Natural killer cell (primary cell): ENCODE measurements at regions not wholly inside any gene's neighbourhood (a gene's known extent, or its start where the extent isn't known, plus 50 kb on each side); places are given as distances from the start of the nearest gene placed in this dataset.
"Not testable (repeated sequence)": the region's sequence is repeated elsewhere in the genome, so short reads cannot be mapped to it uniquely, and the experiment has no call there.

Experiments
- ATAC-seq, 3 donors: fragments of 150-1000 bp in 2 of 3; fragments of 200-7000 bp in 1 of 3; cut with Tn5 transposase; 1 replicate in 1 of 3; 2 replicates in 2 of 3; pipeline ENCODE4 v1.10.0; 2021; ENCODE audit warnings: mild to moderate bottlenecking in 2 of 3, moderate library complexity in 2 of 3
- DNase-seq, 2 donors: peaks; one replicate each; pipeline versions ENCODE4 v3.0.0 to v3.0.0-alpha.2; 2013 to 2021; ENCODE audit warnings: mixed read lengths in 1 of 2
- H3K27ac ChIP-seq: one replicate; pipeline ENCODE4 v1.5.1; 2013; ENCODE audit warnings: mild to moderate bottlenecking, low read length
- H3K27me3 ChIP-seq: one replicate; pipeline ENCODE4 v1.6.1; 2013; ENCODE audit warnings: low read length; ENCODE audit not compliant: control insufficient read depth, insufficient read depth
- H3K36me3 ChIP-seq: one replicate; pipeline ENCODE4 v1.6.1; 2013; ENCODE audit warnings: low read length; ENCODE audit not compliant: control insufficient read depth, insufficient read depth
- H3K4me1 ChIP-seq: one replicate; pipeline ENCODE4 v1.6.1; 2013; ENCODE audit warnings: low read length; ENCODE audit not compliant: control insufficient read depth, insufficient read depth
- H3K4me3 ChIP-seq: one replicate; pipeline ENCODE4 v1.5.1; 2013; ENCODE audit warnings: low read length
- H3K9me3 ChIP-seq: one replicate; pipeline ENCODE4 v1.6.1; 2013; ENCODE audit warnings: low read length; ENCODE audit not compliant: control insufficient read depth, insufficient read depth
- H3K27ac Mint-ChIP-seq, 2 donors: one replicate each; pipeline ENCODE4 v1.8.0; 2022; ENCODE audit warnings: mild to moderate bottlenecking in 2 of 2, mixed read lengths in 2 of 2, moderate library complexity in 1 of 2
- H3K27me3 Mint-ChIP-seq, 2 donors: one replicate each; pipeline ENCODE4 v1.8.0; 2022; ENCODE audit warnings: low read depth in 2 of 2, mixed read lengths in 2 of 2
- H3K36me3 Mint-ChIP-seq: one replicate; pipeline ENCODE4 v1.8.0; 2022; ENCODE audit warnings: mixed read lengths
- H3K4me1 Mint-ChIP-seq, 2 donors: one replicate each; pipeline ENCODE4 v1.8.0; 2022; ENCODE audit warnings: mixed read lengths in 2 of 2
- H3K4me3 Mint-ChIP-seq: one replicate; pipeline ENCODE4 v1.8.0; 2022; ENCODE audit warnings: mild to moderate bottlenecking, moderate library complexity, mixed read lengths
- H3K9me3 Mint-ChIP-seq, 2 donors: one replicate each; pipeline ENCODE4 v1.8.0; 2022; ENCODE audit warnings: mixed read lengths in 2 of 2
- WGBS: methylation state at CpG from one replicate; pipeline ENCODE4 v1.1.7; 2013; ENCODE audit warnings: missing lambda C conversion rate; ENCODE audit not compliant: insufficient coverage; 5-methylcytosine and 5-hydroxymethylcytosine counted together
- intact Hi-C: fragments of 100-400 bp; cut with micrococcal nuclease; formaldehyde crosslinking; loops from one replicate; pipeline ENCODE4 v1.14.2; 2022
- TF ChIP-seq, protein P1 (sequence below): fragments of 200-600 bp; IDR thresholded peaks from one replicate; pipeline ENCODE4 v1.8.0; 2022; ENCODE audit warnings: antibody characterized with exemption

DNA sequence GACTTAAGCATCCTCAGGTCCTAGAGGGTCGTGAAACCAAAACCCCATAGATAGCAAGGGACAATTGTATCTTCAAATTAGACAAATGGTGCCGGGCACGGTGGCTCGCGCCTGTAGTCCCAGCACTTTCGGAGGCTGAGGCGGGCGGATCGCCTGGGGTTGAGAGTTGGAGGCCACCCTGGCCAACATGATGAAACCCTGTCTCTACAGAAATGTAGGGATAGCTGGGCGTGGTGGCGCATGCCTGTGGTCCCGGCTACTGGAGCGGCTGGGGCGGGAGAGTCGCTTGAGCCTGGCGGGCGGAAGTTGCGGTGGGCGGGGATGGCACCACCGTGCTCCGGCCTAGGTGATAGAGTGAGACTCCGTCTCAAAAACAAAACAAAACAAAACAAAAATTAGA is 780.6 kb downstream of the BRINP3 start:
- Mint-ChIP-seq H3K9me3 (peaks cover 12 to 21% of the 10 kb centered on the region in 2 donors), H3K27ac (no peak overlapping the region), H3K27me3 (no peaks in the 10 kb centered on the region), H3K4me1 (no peaks in the 10 kb centered on the region), H3K36me3 (peaks cover 22% of the 10 kb centered on the region), H3K4me3 (no peak overlapping the region)
- TF ChIP-seq, protein P1, sequence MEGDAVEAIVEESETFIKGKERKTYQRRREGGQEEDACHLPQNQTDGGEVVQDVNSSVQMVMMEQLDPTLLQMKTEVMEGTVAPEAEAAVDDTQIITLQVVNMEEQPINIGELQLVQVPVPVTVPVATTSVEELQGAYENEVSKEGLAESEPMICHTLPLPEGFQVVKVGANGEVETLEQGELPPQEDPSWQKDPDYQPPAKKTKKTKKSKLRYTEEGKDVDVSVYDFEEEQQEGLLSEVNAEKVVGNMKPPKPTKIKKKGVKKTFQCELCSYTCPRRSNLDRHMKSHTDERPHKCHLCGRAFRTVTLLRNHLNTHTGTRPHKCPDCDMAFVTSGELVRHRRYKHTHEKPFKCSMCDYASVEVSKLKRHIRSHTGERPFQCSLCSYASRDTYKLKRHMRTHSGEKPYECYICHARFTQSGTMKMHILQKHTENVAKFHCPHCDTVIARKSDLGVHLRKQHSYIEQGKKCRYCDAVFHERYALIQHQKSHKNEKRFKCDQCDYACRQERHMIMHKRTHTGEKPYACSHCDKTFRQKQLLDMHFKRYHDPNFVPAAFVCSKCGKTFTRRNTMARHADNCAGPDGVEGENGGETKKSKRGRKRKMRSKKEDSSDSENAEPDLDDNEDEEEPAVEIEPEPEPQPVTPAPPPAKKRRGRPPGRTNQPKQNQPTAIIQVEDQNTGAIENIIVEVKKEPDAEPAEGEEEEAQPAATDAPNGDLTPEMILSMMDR: no peak
- Histone ChIP-seq H3K4me1 (no peaks in the 10 kb centered on the region), H3K4me3 (no peak overlapping the region), H3K9me3 (peaks cover 20% of the 10 kb centered on the region), H3K27me3 (no peaks in the 10 kb centered on the region), H3K27ac (no peak overlapping the region), H3K36me3 (no peaks in the 10 kb centered on the region)
- no peak for DNase-seq
- WGBS: 94% methylated on average over 22 of the region's 22 CpGs
- intact Hi-C loops: no loop called here
- no peak for ATAC-seq

DNA sequence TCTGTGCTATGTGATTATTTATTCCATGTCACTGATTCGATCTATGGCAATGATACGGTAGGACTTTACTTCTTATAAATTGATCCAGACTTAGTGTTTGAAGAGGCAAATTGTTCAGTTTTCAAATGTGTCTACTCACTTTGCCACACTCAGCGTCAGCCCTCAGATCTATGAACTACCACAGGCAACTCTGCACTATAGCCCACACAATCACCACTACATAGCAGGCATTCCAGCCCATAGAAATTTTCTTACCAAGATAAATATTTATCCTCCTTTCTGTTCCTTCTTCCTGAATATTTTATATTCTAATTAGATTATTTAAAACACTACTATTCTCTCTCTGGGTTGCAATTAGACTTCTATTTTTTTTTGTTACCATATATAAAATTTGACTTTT is 776.1 kb downstream of the BRINP3 start:
- WGBS: 93% methylated on average over 3 of the region's 3 CpGs
- no peak overlapping the region for H3K27ac ChIP-seq
- no peak overlapping the region for H3K4me3 ChIP-seq
- H3K27me3 ChIP-seq: no peaks in the 10 kb centered on the region
- ATAC-seq: no peak
- intact Hi-C loops: no loop called here
- H3K9me3 ChIP-seq: peaks cover 4% of the 10 kb centered on the region
- H3K27me3 Mint-ChIP-seq: no peaks in the 10 kb centered on the region
- no peak for DNase-seq
- no peak overlapping the region for H3K27ac Mint-ChIP-seq
- no peaks in the 10 kb centered on the region for H3K4me1 Mint-ChIP-seq
- TF ChIP-seq, protein P1: no peak
- no peaks in the 10 kb centered on the region for H3K4me1 ChIP-seq
- H3K4me3 Mint-ChIP-seq: no peak overlapping the region
- no peaks in the 10 kb centered on the region for H3K36me3 ChIP-seq
- peaks cover 17 to 21% of the 10 kb centered on the region in 2 donors for H3K9me3 Mint-ChIP-seq
- H3K36me3 Mint-ChIP-seq: peaks cover 21% of the 10 kb centered on the region

DNA sequence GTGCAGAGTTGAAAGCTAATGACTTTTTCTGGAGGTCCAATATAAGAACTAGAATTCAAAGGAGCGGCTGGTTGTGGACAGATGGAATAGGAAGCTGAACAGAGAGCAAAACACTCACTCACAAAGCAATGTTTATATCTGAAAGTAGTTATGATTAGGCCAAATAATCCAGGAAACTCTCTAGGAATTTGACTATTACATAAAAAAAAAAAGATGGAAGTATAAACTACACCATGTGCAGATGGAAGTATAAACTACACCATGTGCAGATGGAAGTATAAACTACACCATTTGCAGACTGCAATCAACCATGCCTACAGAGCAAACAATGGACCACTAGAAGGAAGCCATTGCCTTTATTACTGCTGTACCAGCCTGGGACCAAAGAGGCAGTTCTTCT is 771.1 kb downstream of the BRINP3 start:
- peaks cover 6% of the 10 kb centered on the region for H3K9me3 ChIP-seq
- DNase-seq (no peak), ATAC-seq (no peak)
- H3K4me3 ChIP-seq: no peak overlapping the region
- Mint-ChIP-seq H3K27me3 (no peaks in the 10 kb centered on the region), H3K4me1 (no peaks in the 10 kb centered on the region), H3K9me3 (peaks cover 16 to 33% of the 10 kb centered on the region in 2 donors), H3K36me3 (peaks cover 25% of the 10 kb centered on the region), H3K4me3 (no peak overlapping the region), H3K27ac (no peak overlapping the region)
- whole genome bisulfite sequencing: 80% methylated on average over 1 of the region's 1 CpG
- intact Hi-C loops: no loop called here
- H3K27me3 ChIP-seq: no peaks in the 10 kb centered on the region
- no peaks in the 10 kb centered on the region for H3K36me3 ChIP-seq
- TF ChIP-seq, protein P1: no peak
- H3K4me1 ChIP-seq: no peaks in the 10 kb centered on the region
- H3K27ac ChIP-seq: no peak overlapping the region

DNA sequence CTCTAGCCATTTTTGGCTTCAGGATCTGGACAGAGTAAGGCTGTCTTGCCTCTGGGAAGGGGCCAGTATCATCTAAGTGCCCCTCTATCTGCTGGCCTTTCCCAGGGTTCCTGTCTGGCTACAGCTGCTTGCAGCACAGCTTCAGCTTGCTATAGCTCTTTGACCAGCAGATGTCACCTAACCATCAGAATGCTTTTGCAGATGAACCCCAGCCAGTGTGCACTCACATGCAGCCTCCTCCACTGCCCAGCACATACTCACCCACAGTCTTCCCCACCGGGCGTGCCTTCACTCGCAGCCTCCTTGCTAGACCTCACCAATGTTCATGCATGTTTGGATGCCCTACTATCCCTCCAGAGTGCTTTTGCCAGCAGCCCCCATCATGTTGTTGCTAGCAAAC is 769.0 kb downstream of the BRINP3 start:
- Histone ChIP-seq H3K9me3 (peaks cover 6% of the 10 kb centered on the region), H3K4me1 (no peaks in the 10 kb centered on the region), H3K27me3 (no peaks in the 10 kb centered on the region), H3K4me3 (no peak overlapping the region), H3K36me3 (no peaks in the 10 kb centered on the region), H3K27ac (no peak overlapping the region)
- DNase-seq (no peak), ATAC-seq (no peak)
- H3K27ac Mint-ChIP-seq: no peak overlapping the region
- intact Hi-C loops: no loop called here
- no peaks in the 10 kb centered on the region for H3K4me1 Mint-ChIP-seq
- TF ChIP-seq, protein P1: no peak
- no peak overlapping the region for H3K4me3 Mint-ChIP-seq
- H3K27me3 Mint-ChIP-seq: no peaks in the 10 kb centered on the region
- H3K36me3 Mint-ChIP-seq: peaks cover 23% of the 10 kb centered on the region
- 94% methylated on average over 3 of the region's 3 CpGs for WGBS
- H3K9me3 Mint-ChIP-seq: peaks cover 15 to 26% of the 10 kb centered on the region in 2 donors

DNA sequence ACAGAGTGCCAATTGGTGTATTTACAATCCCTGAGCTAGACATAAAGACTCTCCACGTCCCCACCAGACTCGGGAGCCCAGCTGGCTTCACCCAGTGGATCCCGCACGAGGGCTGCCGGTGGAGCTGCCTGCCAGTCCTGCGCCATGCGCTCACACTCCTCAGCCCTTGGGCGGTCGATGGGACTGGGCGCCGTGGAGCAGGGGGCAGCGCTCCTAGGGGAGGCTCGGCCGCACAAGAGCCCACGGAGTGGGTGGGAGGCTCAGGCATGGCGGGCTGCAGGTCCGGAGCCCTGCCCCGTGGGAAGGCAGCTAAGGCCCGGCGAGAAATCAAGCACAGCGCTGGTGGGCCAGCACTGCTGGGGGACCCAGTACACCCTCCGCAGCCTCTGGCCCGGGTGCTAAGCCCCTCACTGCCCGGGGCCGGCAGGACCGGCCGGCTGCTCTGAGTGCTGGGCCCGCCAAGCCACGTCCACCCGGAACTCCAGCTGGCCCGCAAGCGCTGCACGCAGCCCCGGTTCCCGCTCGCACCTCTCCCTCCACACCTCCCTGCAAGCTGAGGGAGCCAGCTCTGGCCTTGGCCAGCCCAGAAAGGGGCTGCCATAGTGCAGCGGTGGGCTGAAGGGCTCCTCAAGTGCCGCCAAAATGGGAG is 759.4 kb downstream of the BRINP3 start:
- H3K36me3 ChIP-seq, ATAC-seq, H3K27me3 Mint-ChIP-seq, H3K4me3 ChIP-seq, H3K27me3 ChIP-seq, H3K9me3 Mint-ChIP-seq, H3K4me1 ChIP-seq, H3K9me3 ChIP-seq, DNase-seq, H3K4me3 Mint-ChIP-seq, H3K4me1 Mint-ChIP-seq, H3K27ac ChIP-seq, H3K36me3 Mint-ChIP-seq, intact Hi-C loops, H3K27ac Mint-ChIP-seq: not testable (repeated sequence)
- 96% methylated on average over 38 of the region's 38 CpGs for WGBS
